ENCODE measurements at regions not wholly inside any gene's neighbourhood (a gene's known extent, or its start where the extent isn't known, plus 50 kb on each side); places are given as distances from the start of the nearest gene placed in this dataset.
"Not testable (repeated sequence)": the region's sequence is repeated elsewhere in the genome, so short reads cannot be mapped to it uniquely, and the experiment has no call there.

DNA sequence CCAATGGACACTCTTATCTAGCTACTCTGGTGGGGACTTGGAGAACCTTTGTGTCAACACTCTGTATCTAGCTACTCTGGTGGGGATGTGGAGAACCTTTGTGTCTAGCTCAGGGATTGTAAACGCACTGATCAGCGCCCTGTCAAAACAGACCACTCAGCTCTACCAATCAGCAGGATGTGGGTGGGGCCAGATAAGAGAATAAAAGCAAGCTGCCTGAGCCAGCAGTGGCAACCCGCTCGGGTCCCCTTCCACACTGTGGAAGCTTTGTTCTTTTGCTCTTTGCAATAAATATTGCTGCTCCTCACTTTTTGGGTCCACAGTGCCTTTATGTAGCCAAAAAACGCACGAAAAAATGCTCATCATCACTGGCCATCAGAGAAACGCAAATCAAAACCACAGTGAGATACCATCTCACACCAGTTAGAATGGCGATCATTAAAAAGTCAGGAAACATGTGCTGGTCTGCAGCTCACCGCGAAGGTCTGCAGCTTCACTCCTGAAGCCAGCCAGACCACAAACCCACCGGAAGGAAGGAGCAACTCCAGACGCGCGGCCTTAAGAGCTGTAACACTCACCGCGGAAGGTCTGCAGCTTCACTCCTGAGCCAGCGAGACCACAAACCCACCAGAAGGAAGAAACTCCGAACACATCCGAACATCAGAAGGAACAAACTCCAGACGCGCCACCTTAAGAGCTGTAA, 176.3 kb downstream of the TBX18 start:
- not testable (repeated sequence) for H4K91ac ChIP-seq (ENCODE audit: low read depth, low read length, poor library complexity); H2BK12ac ChIP-seq (ENCODE audit: low read length)

DNA sequence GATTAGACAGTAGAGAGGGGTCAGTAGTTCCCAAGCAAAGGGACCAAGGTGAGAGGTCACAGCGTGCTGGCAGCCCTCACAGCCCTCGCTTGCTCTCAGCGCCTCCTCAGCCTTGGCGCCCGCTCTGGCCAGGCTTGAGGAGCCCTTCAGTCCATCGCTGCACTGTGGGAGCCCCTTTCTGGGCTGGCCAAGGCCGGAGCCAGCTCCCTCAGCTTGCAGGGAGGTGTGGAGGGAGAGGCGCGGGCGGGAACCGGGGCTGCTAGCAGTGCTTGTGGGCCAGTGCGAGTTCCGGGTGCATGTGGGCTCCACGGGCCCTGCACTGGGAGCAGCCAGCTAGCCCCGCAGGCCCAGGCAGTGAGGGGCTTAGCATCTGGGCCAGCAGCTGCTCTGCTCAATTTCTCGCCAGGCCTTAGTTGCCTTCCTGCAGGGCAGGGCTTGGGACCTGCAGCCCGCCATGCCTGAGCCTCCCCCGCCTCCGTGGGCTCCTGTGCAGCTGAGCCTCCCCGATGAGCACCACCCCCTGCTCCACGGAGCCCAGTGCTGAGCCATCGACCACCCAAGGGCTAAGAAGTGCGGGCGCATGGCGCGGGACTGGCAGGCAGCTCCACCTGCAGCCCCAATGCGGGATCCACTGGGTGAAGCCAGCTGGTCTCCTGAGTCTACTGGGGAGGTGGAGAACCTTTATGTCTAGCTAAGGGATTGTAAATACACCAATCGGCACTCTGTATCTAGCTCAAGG, 177.0 kb downstream of the TBX18 start:
- not testable (repeated sequence) for H2BK12ac ChIP-seq (ENCODE audit: low read length); H2AK5ac ChIP-seq (ENCODE audit: low read depth, low read length); H3K23ac ChIP-seq (ENCODE audit: low read depth, low read length, poor library complexity); H3K14ac ChIP-seq (ENCODE audit: low read length); H3K4ac ChIP-seq (ENCODE audit: low read length); H3K27me3 ChIP-seq (ENCODE audit: control insufficient read depth in 3 of 3, insufficient read depth in 3 of 3, low read depth in 1 of 3, low read length in 3 of 3); H4K8ac ChIP-seq (ENCODE audit: low read depth, low read length); H2BK15ac ChIP-seq (ENCODE audit: low read length); H3K18ac ChIP-seq (ENCODE audit: low read length); H2BK120ac ChIP-seq (ENCODE audit: low read depth, low read length); H4K91ac ChIP-seq (ENCODE audit: low read depth, low read length, poor library complexity); H3K27ac ChIP-seq (replicated peaks; ENCODE audit: low read length); H3K4me1 ChIP-seq (ENCODE audit: control insufficient read depth in 2 of 2, insufficient read depth in 1 of 2, low read depth in 1 of 2, low read length in 2 of 2); H3K9me3 ChIP-seq (replicated peaks in 1 of 2; ENCODE audit: control insufficient read depth in 2 of 2, insufficient read depth in 1 of 2, low read depth in 1 of 2, low read length in 2 of 2); H3K4me3 ChIP-seq (ENCODE audit: low read length in 2 of 2); H3K79me1 ChIP-seq (ENCODE audit: low read depth, low read length); H3K9ac ChIP-seq (ENCODE audit: low read depth, low read length, poor library complexity); H3K4me2 ChIP-seq (ENCODE audit: insufficient read depth, low read length, poor library complexity, severe bottlenecking); H2AFZ ChIP-seq (ENCODE audit: low read length); DNase-seq (ENCODE audit: low spot score); H3K36me3 ChIP-seq (replicated peaks in 1 of 2; ENCODE audit: control insufficient read depth in 2 of 2, insufficient read depth in 2 of 2, low read length in 2 of 2); H2BK5ac ChIP-seq (ENCODE audit: low read length)
- WGBS, 2 donors (ENCODE audit: extremely low coverage in 2 of 2, insufficient read length in 2 of 2, insufficient replicate concordance in 1 of 2): no CpG with 5 or more reads among the region's 28 CpGs

More for the DNA sequence above, 176.3 kb downstream of the TBX18 start:
- not testable (repeated sequence) for H2BK5ac ChIP-seq (ENCODE audit: low read length); H3K14ac ChIP-seq (ENCODE audit: low read length); H3K9ac ChIP-seq (ENCODE audit: low read depth, low read length, poor library complexity); H3K4me1 ChIP-seq (ENCODE audit: control insufficient read depth in 2 of 2, insufficient read depth in 1 of 2, low read depth in 1 of 2, low read length in 2 of 2); H2AK5ac ChIP-seq (ENCODE audit: low read depth, low read length); H2BK15ac ChIP-seq (ENCODE audit: low read length); H3K4me2 ChIP-seq (ENCODE audit: insufficient read depth, low read length, poor library complexity, severe bottlenecking); H3K4ac ChIP-seq (ENCODE audit: low read length); H3K36me3 ChIP-seq (replicated peaks in 1 of 2; ENCODE audit: control insufficient read depth in 2 of 2, insufficient read depth in 2 of 2, low read length in 2 of 2); DNase-seq (ENCODE audit: low spot score); H2BK120ac ChIP-seq (ENCODE audit: low read depth, low read length); H2AFZ ChIP-seq (ENCODE audit: low read length); H3K4me3 ChIP-seq (ENCODE audit: low read length in 2 of 2); H3K9me3 ChIP-seq (replicated peaks in 1 of 2; ENCODE audit: control insufficient read depth in 2 of 2, insufficient read depth in 1 of 2, low read depth in 1 of 2, low read length in 2 of 2); H3K23ac ChIP-seq (ENCODE audit: low read depth, low read length, poor library complexity); H3K18ac ChIP-seq (ENCODE audit: low read length); H3K27ac ChIP-seq (replicated peaks; ENCODE audit: low read length); H3K27me3 ChIP-seq (ENCODE audit: control insufficient read depth in 3 of 3, insufficient read depth in 3 of 3, low read depth in 1 of 3, low read length in 3 of 3); H4K8ac ChIP-seq (ENCODE audit: low read depth, low read length); H3K79me1 ChIP-seq (ENCODE audit: low read depth, low read length)
- WGBS, 2 donors (ENCODE audit: extremely low coverage in 2 of 2, insufficient read length in 2 of 2, insufficient replicate concordance in 1 of 2): no CpG with 5 or more reads among the region's 21 CpGs

DNA sequence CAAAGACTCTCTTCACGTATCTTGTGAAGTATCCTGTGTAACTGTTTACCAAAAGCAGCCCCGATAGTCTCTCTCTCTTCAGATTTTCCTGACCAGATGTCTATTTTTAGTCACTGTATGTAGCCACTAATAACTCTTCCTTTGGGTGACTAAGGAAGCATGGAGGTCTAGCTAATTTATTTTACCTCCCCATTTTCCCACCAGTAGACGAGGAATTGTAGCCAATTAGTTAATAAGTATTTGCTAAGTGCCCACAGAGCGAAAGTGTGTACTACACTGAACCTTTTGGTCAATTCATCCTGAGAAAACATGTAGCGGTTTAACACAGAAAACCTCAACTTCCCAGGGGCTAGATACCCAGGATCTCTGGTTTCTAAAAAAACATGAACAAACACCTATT, 180.6 kb downstream of the TBX18 start:
- no peak for DNase-seq (ENCODE audit: low spot score)
- no peaks in the 10 kb centered on the region for H3K27me3 ChIP-seq (ENCODE audit: control insufficient read depth in 3 of 3, insufficient read depth in 3 of 3, low read depth in 1 of 3, low read length in 3 of 3)
- no peak overlapping the region for H4K8ac ChIP-seq (ENCODE audit: low read depth, low read length)
- no peak overlapping the region for H3K9ac ChIP-seq (ENCODE audit: low read depth, low read length, poor library complexity)
- H2BK12ac ChIP-seq (ENCODE audit: low read length): no peak overlapping the region
- H3K79me1 ChIP-seq (ENCODE audit: low read depth, low read length): no peaks in the 10 kb centered on the region
- no peak overlapping the region for H3K18ac ChIP-seq (ENCODE audit: low read length)
- no peak overlapping the region for H3K4me2 ChIP-seq (ENCODE audit: insufficient read depth, low read length, poor library complexity, severe bottlenecking)
- H4K91ac ChIP-seq (ENCODE audit: low read depth, low read length, poor library complexity): no peak overlapping the region
- H3K9me3 ChIP-seq (replicated peaks in 1 of 2; ENCODE audit: control insufficient read depth in 2 of 2, insufficient read depth in 1 of 2, low read depth in 1 of 2, low read length in 2 of 2): no peaks in the 10 kb centered on the region
- no peaks in the 10 kb centered on the region for H3K4me1 ChIP-seq (ENCODE audit: control insufficient read depth in 2 of 2, insufficient read depth in 1 of 2, low read depth in 1 of 2, low read length in 2 of 2)
- H3K27ac ChIP-seq (replicated peaks; ENCODE audit: low read length): no peak overlapping the region
- H2AK5ac ChIP-seq (ENCODE audit: low read depth, low read length): no peak overlapping the region
- no peak overlapping the region for H3K4me3 ChIP-seq (ENCODE audit: low read length in 2 of 2)
- no peak overlapping the region for H2BK5ac ChIP-seq (ENCODE audit: low read length)
- H3K4ac ChIP-seq (ENCODE audit: low read length): no peak overlapping the region
- H3K14ac ChIP-seq (ENCODE audit: low read length): no peak overlapping the region
- H2AFZ ChIP-seq (ENCODE audit: low read length): no peak overlapping the region
- no peaks in the 10 kb centered on the region for H3K36me3 ChIP-seq (replicated peaks in 1 of 2; ENCODE audit: control insufficient read depth in 2 of 2, insufficient read depth in 2 of 2, low read length in 2 of 2)
- no peak overlapping the region for H2BK15ac ChIP-seq (ENCODE audit: low read length)
- no peak overlapping the region for H2BK120ac ChIP-seq (ENCODE audit: low read depth, low read length)
- H3K23ac ChIP-seq (ENCODE audit: low read depth, low read length, poor library complexity): no peak overlapping the region
- no CpG with 5 or more reads among the region's 5 CpGs for WGBS, 2 donors (ENCODE audit: extremely low coverage in 2 of 2, insufficient read length in 2 of 2, insufficient replicate concordance in 1 of 2)

- Histone ChIP-seq H2BK120ac (ENCODE audit: low read depth, low read length) (no peak overlapping the region), H3K27me3 (ENCODE audit: control insufficient read depth in 3 of 3, insufficient read depth in 3 of 3, low read depth in 1 of 3, low read length in 3 of 3) (no peaks in the 10 kb centered on the region), H3K79me1 (ENCODE audit: low read depth, low read length) (no peaks in the 10 kb centered on the region), H3K4ac (ENCODE audit: low read length) (no peak overlapping the region), H3K4me3 (ENCODE audit: low read length in 2 of 2) (no peak overlapping the region), H3K36me3 (replicated peaks in 1 of 2; ENCODE audit: control insufficient read depth in 2 of 2, insufficient read depth in 2 of 2, low read length in 2 of 2) (no peaks in the 10 kb centered on the region), H2BK5ac (ENCODE audit: low read length) (no peak overlapping the region), H2AFZ (ENCODE audit: low read length) (no peak overlapping the region), H3K9ac (ENCODE audit: low read depth, low read length, poor library complexity) (no peak overlapping the region), H3K27ac (replicated peaks; ENCODE audit: low read length) (no peak overlapping the region), H3K23ac (ENCODE audit: low read depth, low read length, poor library complexity) (no peak overlapping the region), H4K8ac (ENCODE audit: low read depth, low read length) (no peak overlapping the region), H3K4me1 (ENCODE audit: control insufficient read depth in 2 of 2, insufficient read depth in 1 of 2, low read depth in 1 of 2, low read length in 2 of 2) (no peaks in the 10 kb centered on the region), H4K91ac (ENCODE audit: low read depth, low read length, poor library complexity) (no peak overlapping the region), H2AK5ac (ENCODE audit: low read depth, low read length) (no peak overlapping the region), H3K14ac (ENCODE audit: low read length) (no peak overlapping the region), H3K9me3 (replicated peaks in 1 of 2; ENCODE audit: control insufficient read depth in 2 of 2, insufficient read depth in 1 of 2, low read depth in 1 of 2, low read length in 2 of 2) (no peaks in the 10 kb centered on the region), H2BK15ac (ENCODE audit: low read length) (no peak overlapping the region), H3K4me2 (ENCODE audit: insufficient read depth, low read length, poor library complexity, severe bottlenecking) (no peak overlapping the region), H3K18ac (ENCODE audit: low read length) (no peak overlapping the region), H2BK12ac (ENCODE audit: low read length) (no peak overlapping the region)
- no peak for DNase-seq (ENCODE audit: low spot score)
- no CpG with 5 or more reads among the region's 2 CpGs for WGBS, 2 donors (ENCODE audit: extremely low coverage in 2 of 2, insufficient read length in 2 of 2, insufficient replicate concordance in 1 of 2)
Observed at GRCh38 chr6:84582997-84583396, 181.4 kb downstream of the TBX18 start.

Measured in neuronal stem cell (in vitro differentiated cells).